ENCODE measurements at regions not wholly inside any gene's neighbourhood (a gene's known extent, or its start where the extent isn't known, plus 50 kb on each side); places are given as distances from the start of the nearest gene placed in this dataset.

DNA sequence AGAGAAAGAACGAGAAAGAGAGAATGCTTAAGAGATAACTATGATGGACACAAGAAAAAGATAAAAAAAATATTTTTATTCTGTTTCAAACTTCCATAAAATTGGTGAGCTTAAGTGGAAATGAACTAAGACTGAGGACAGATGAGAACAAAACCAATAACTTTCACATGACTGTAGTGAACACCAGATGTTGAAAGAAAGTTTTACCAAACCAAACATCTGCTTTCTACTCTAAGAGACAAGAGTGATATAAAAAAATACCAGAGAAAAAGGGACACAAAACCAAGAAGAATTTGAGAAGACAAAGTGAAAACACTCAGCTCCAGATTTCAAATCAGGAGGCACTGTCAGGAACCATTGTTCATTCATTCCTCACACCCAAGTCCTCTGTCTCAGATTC is 147.9 kb downstream of the IMPG2 start:
- ATAC-seq (no peak), DNase-seq (ENCODE audit: missing footprints) (no peak)
- intact Hi-C loops (cut with DNase I) = no loop called here

DNA sequence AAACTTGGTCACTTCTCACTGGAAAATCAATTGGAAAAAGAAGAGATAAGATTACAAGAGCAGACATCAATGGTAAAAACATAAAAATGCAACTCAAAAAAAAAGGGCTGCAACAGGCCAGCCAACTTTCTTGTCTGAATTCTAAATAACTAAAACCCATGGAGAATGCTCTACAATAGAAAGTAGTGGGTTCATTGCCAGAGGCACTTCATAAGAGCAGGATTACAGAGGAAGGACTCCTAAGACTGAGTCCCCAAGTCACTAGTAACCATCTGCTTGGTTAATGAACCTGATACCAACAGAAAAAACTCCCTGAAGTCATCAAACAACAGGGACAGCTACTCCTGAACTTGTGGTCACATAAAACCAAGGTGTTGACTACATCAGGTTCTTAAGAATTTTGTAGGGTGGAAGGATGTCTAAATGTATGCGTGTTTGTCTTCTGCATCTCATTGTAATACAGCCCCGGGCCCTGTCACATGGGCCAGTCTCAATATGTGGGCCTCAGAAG is 148.6 kb downstream of the IMPG2 start:
- ATAC-seq (no peak), DNase-seq (ENCODE audit: missing footprints) (no peak)
- intact Hi-C loops (cut with DNase I) = no loop called here

DNA sequence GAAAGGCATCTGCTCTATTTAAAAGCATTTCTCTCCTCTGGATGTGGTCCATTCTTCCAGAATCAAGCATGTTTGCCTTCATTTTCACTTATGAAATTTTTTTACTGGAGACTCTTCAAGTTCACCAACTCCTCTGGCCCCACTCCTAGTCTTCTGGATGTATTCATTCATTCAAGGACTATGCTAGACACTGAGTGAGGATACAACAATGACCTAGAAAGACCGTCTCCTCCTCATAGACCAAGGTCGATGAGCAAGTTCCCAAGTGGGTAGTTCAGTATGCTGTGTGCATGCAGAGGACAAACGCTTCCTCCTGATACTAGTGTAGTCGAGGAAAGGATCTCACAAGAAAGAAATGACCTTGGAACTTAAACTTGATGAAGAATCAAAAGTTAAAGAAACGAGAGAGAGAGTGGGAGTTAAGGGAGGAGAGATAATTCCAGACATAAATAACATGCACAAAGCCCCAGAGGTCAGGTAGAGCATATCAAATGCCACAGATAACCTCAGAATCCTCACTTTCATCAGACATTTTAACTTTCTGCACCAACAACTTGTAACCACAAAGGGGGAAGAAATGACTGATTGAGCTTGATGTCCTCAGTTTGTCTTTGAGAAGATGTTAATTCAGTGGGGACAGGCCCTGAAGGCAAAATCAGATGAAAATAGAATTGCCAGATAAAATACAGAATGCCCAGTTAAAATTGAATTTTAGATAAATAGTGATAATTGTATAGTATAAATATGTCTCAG is 149.4 kb downstream of the IMPG2 start:
- intact Hi-C loops (cut with DNase I) = no loop called here
- DNase-seq (ENCODE audit: missing footprints) (no peak), ATAC-seq (no peak)

DNA sequence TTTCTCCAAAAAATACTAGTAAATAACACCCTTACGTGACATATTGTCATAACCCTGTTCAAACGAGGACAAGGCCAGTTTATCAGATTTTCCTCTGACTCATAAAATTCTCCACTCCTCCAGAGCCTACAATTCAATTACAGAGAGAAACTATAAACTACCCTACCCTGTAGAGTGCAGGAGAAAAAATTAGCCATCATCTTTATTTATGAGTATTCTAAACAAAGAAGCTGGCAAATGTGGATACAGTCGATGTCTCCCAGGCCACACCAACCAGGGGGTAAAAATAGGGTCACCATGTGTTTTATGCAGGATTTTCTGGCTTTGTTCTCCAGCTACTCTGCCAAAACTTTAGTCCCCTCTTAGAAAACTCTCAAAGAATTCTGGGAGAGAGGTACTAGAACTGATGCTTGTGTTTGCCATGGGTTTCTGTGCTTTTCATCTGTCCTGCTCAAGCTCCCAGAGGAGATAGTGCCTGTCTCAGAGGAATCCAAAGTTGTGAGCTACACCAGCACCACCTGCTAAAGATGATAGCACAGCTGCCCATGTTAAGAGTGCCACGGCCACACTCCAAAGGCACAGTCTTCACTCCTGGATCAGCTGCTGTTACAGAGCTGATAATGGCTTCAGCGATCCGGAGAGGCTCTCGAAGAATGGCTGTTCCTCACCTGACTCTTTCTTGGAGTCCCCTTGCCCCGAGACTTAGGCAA is 150.2 kb downstream of the IMPG2 start:
- ATAC-seq = peak; percentile 73
- intact Hi-C loops (cut with DNase I) = no loop called here
- DNase-seq (ENCODE audit: missing footprints) = no peak

DNA sequence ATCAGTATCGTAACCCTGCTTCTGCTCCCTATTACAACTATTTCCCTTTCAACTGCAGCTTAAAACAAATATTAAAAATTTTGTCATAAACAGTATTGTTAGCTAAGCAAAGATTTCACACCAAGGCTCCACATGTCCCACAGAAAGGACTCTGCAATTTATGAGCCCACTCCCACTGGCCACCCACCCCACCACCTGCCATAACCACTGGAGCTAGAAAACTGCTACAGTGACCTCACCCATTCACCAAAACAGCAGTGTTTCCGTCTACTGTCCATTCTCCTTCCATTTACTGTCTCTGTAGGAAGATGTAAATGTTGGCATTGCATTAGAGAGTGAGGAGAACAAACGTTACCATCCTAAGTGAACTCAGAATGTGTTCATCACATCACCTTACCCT is 150.9 kb downstream of the IMPG2 start:
- ATAC-seq = no peak
- no peak for DNase-seq (ENCODE audit: missing footprints)
- intact Hi-C loops (cut with DNase I) = no loop called here

DNA sequence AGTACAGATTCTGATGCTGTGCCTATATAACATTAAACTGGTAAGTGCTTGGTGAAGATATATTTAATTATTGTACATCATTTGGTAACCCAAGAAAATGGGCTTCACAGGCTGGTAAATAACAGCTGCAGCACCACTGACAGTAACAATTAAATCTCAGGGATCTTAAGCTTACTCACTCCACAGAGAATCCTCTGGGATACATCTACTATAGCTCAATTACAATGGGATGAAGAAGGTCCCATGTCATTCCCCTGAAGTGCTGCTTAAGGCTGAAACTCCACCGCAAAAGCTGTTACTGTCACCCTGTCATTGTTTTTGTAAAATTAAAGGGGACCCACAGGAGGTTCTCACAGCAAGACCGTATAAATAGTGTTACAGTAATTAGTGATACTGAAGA is 153.0 kb downstream of the IMPG2 start:
- DNase-seq (ENCODE audit: missing footprints) = no peak
- intact Hi-C loops (cut with DNase I) = no loop called here
- no peak for ATAC-seq

DNA sequence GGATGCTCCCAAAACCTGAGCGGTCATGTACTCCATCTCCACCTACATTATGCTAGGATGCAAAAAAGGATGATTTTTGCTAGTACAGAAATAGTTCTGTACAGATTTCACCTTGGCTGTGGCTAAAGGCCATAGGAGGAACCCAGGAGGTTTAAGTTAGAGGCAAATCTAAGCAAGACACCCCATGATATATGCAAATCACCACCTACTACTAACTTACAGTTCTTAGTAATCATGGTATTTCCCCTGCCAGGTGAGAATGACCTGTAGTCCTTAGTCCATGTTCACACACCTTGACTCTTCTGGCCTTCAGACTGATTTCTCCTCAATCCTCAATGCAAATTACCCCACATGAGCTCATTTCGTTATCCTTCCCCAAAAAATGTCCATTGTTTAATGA is 154.2 kb downstream of the IMPG2 start:
- ATAC-seq (no peak), DNase-seq (ENCODE audit: missing footprints) (no peak)
- intact Hi-C loops (cut with DNase I) = no loop called here

DNA sequence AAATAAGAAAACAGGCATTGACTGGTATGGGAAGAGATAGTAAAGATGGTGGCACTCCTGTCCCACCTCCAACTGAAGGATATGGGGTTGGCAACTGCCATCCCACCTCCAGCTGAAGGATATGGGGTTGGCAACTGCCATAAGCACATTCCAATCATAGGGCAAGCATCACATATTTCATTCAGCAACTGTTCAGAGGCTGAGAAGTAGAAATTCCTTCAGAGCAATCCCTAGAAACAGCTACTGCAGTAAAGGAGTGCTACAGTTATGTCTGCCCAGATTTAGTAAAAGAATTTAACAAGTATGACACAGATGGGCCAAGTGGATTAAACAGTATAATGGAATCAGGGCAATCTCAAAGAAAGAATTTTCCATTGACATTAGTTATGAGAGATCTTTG is 156.8 kb downstream of the IMPG2 start:
- no peak for ATAC-seq
- intact Hi-C loops (cut with DNase I) = no loop called here
- DNase-seq (ENCODE audit: missing footprints) = no peak

DNA sequence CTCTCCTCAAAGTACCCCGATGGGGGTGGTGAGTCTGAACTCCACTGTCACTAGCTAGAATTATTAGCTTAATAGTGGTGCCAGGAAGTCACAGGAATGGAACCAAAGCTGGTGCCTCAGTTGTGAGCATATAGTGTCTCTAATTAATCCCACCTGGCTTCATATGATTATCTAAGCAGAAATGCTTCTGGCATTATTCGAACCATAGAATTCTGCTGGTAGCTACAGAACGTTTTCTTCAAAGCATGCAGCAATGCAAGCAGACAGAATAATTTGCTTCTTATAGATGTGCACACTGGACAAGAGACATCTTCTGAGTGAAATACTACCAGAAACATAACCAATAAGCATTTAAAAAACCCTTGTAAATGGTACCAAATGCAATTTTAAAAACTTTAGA is 160.9 kb downstream of the IMPG2 start:
- ATAC-seq = no peak
- DNase-seq (ENCODE audit: missing footprints) = no peak
- intact Hi-C loops (cut with DNase I) = no loop called here

DNA sequence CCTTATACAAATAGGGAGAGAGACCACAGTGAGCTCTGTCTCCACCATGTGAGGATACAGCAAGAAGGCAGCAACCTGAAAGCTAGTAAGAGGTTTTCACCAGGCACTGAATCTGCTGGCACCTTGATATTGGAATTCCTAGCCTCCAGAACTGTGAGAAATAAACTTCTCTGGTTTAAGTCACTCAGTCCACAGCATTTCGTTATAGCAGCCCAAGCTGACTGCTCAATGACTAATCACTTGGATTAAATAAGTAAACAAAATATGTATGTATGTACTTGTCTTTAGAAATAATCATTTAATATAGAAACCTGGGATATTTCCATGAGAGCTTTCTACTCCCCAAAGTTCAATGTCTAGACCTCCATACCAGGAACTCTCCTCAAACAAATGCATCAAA is 162.0 kb downstream of the IMPG2 start:
- intact Hi-C loops (cut with DNase I) = no loop called here
- no peak for ATAC-seq
- DNase-seq (ENCODE audit: missing footprints) = no peak

DNA sequence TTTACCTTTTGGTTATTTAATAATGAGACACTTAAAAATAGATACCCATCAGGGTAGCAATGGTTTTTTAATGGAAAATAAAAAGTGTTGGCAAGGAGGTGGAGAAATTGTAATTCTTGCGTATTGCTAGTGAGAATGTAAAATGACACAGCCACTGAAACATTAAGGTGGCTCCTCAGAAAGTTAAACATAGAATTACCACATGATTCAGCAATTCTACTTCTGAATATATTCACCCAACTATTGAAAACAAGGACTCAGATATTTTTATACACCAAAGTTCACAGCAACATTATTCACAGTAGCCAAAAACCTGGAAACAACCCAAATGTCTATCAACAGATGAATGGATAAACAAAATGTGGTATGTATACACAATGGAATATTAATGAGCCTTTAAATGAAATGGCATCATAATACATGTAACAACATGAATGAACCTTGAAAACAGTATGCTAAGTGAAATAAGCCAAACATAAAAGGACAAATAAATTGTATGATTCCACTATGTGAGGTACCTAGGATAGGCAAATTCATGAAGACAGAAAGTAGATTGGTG is 163.5 kb downstream of the IMPG2 start:
- intact Hi-C loops (cut with DNase I) = no loop called here
- ATAC-seq (no peak), DNase-seq (ENCODE audit: missing footprints) (no peak)

DNA sequence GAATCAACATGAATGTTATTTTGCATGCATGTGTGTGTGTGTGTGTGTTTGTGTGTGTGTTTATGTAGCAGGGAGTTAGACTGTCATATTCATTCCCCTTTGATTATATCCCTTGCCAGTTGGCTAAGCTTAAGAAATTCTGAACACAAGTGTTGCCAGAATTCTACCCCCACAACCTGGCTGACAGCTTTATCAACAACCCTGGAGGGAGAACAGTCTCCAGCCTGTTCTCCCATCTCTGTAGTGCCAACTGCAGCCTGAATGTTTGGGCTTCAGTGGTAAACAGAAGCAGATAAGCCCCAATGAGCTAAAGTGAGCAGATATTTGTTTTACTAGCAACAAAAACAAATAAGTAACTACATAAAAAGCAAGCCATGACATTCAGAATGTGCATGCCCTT is 162.6 kb upstream of the ABI3BP start:
- intact Hi-C loops (cut with DNase I) = no loop called here
- DNase-seq (ENCODE audit: missing footprints) = no peak
- peak; percentile 94 for ATAC-seq

DNA sequence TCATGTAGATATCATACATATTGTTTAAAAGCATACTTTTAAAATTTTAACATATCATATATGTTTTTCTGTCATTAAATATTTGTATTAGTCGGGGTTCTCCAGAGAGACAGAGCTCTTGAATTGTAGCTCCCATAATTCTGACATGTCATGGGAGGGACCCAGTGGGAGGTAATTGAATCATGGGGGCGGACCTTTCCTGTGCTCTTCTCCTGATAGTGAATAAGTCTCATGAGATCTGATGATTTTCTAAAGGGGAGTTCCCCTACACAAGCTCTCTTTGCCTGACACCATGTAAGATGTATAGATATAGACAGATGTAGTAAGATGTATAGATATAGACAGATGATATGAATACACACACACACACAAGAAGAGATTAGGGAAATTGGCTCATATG is 161.2 kb upstream of the ABI3BP start:
- DNase-seq (ENCODE audit: missing footprints) (no peak), ATAC-seq (no peak)
- intact Hi-C loops (cut with DNase I) = no loop called here

DNA sequence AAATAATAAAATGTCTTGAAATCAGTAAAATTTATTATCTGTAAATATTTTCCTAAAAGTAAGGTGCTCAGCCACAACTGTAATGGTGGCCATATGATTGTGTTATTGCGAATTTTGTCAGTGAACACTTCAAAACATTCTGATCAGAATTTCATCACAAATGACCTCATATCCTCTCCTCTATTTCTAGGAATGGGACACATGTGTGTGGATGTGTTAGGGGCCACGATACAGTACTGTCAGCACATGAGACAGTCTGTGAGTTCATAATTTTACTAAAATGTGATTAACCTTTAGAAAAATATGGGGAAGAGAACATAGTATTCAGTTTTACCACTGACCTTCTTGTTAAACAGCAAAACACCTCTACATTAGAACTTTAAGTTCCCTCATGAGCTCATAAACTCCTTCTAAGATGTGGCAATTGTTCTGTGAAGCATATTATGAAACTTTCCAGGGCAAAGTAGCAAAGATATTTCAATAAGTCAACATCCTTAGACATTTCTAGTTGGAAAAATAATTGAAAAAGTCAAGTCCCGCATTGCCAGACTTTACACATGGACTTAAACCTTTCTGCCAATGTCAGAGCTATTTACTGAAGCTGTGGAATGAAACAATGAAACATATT is 158.2 kb upstream of the ABI3BP start:
- DNase-seq (ENCODE audit: missing footprints) = no peak
- intact Hi-C loops (cut with DNase I) = no loop called here
- no peak for ATAC-seq

DNA sequence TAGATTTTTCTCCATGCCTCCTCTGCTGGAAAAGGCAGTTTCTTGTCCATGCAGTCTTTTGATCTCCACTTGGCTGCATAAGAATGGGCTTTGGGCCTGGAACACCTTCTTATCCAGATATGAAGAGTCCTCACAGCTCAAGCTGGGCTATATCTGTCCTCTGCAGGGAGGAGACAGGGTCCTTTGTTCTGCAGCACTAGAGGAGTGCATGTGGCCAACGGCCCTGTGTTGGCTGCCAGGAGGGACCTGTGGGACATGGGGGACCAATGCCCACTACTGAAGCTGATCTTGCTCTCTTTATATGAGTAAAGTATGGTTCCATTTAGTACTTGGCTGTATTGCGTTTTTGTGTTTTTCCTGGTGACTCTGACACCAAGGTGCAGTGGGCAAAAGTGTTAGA is 157.3 kb upstream of the ABI3BP start:
- DNase-seq (ENCODE audit: missing footprints) (no peak), ATAC-seq (no peak)
- intact Hi-C loops (cut with DNase I) = no loop called here

DNA sequence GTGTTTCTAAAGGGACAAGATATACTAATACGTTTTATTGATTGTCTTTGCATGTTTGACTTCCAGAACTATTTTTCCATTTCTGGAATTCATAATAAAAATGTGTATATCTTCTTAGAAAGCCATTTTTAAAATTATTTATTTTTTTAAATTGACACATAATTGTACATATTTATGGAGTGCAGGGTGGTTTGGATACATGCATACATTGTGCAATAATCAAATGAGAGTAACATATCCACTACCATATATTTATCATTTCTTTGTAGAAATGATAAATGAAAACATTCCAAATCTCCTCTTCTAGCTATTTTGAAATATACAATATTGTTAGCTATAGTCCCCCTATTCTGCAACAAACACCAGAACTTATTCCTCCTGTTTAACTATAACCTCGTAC is 156.5 kb upstream of the ABI3BP start:
- DNase-seq (ENCODE audit: missing footprints) (no peak), ATAC-seq (no peak)
- intact Hi-C loops (cut with DNase I) = no loop called here

DNA sequence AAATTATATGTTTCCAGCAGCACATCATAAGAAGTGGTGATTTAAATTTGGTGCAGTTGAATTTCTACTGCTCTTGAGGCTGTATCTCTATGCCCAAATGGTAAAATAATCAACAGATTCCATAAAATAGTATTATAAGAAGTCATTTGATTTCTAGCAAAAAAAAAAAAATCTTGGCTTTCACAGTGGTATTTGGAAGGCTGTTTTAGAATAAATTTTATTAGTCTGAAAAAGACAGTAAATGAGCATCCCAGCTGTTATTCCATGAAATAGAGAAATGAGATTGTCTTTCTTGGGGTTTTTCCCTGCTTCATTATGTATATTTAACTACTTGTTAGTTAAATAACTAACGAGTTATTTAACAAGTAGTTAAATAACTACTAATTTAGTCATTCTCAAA is 156.0 kb upstream of the ABI3BP start:
- no peak for ATAC-seq
- DNase-seq (ENCODE audit: missing footprints) = no peak
- intact Hi-C loops (cut with DNase I) = no loop called here

DNA sequence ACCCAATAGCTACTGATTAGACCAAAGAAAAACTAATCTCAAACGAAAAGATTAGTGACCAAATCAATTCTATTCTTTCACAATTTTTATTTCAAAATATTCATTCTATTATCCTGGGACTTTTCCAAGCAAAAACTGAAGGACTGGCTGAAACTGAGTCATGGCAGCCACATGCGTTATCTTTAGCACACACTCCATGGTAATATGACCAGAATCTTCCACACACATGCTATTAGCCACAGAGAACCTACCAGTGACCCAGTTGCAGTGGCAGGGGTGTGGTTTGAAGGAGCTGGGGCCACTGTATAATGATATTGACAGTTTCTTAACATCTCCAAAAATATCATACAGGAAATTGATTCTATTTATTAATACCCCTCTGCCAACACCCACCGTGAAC is 154.8 kb upstream of the ABI3BP start:
- intact Hi-C loops (cut with DNase I) = no loop called here
- ATAC-seq (no peak), DNase-seq (ENCODE audit: missing footprints) (no peak)

DNA sequence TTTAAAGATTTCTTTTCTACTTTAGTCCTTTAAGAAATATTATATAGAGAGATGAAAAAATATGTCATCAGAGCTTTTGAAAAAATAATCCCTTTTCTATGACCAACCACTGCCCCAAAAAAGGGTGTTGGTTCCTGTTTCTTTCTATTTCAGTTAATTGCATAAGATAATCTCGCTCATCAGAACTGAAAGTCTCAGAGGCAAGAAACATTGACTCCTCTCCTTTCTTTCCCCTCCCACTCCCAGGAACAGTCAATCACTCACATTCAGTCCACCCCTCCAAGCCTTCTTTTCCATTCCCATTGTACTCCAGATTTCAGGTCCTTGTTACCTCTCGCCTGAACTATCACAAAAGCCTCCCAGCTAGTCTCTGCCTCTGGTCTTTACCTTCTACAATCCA is 153.7 kb upstream of the ABI3BP start:
- ATAC-seq = no peak
- DNase-seq (ENCODE audit: missing footprints) = no peak
- intact Hi-C loops (cut with DNase I) = no loop called here

DNA sequence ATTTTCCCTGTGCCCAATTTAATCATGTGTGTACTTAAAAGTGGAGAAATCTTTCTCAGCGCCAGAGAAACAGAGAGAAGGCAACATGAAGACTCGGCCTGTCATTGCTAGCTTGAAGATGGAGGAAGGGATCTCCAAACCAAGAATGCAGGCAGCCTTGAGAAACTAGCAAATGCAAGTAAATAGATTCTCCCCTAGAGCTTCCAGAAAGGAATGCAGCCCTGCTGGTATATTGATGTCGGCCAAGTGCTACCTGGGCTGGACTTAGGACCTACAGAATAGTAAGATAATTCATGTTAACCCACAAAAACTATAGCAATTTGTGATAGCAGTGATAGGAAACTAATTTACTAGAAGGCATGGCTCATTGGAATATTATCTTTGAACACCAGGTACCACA is 150.9 kb upstream of the ABI3BP start:
- ATAC-seq (no peak), DNase-seq (ENCODE audit: missing footprints) (no peak)
- intact Hi-C loops (cut with DNase I) = no loop called here

All from Right ventricle myocardium inferior (tissue), 1 donor.